ENCODE measurements at regions not wholly inside any gene's neighbourhood (a gene's known extent, or its start where the extent isn't known, plus 50 kb on each side); places are given as distances from the start of the nearest gene placed in this dataset.
"Not testable (repeated sequence)": the region's sequence is repeated elsewhere in the genome, so short reads cannot be mapped to it uniquely, and the experiment has no call there.

DNA sequence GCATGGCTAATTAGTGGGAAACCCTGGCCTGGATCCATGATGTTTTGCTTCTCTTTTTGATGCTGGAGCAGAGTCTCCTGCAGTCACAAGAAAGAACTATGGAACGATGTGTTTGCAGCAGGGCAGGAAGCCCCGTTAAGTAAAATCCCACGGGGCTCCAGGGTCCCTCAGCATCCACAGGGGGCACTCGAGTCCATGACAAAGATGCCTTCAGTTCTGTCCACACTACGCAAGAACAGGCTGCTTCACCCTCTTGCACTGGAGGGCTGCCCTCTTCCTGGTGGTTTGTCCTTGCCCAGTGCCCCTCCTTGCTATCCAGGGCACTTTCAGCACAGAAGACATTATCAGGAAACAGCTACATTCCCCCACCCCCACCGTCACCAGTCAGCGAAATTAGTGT is 196.9 kb downstream of the POTED start:
- not testable (repeated sequence) for DNase-seq

DNA sequence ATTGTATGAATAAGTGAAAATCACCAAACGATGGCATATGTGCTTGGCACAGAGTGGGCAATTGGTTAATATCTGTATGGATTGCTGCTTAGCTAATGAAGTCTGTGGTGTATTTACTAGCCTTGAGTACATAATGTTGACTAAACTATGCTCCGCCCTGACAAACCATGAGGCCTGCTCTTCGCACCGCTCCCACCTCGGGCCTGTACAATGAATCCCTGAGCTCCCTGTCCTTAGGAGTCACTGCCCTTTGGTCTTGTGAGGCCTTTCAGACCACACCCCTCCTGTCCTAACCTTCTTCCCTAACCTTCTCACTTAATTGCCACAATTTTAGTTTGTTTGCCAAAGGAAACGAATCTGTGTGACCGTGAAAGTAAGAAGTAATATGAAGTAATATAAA is 193.2 kb downstream of the POTED start:
- not testable (repeated sequence) for DNase-seq

All from NCI-H1048 (cell line).